IPS DF 4.7 (cell line): ENCODE measurements at regions not wholly inside any gene's neighbourhood (a gene's known extent, or its start where the extent isn't known, plus 50 kb on each side); places are given as distances from the start of the nearest gene placed in this dataset.
"Not testable (repeated sequence)": the region's sequence is repeated elsewhere in the genome, so short reads cannot be mapped to it uniquely, and the experiment has no call there.

Experiments used
- DNase-seq: peaks from one replicate; pipeline ENCODE4 v3.0.0-alpha.2; 2013; ENCODE audit warnings: low spot score; ENCODE audit errors: extremely low read depth

GRCh38 chr13:75178436-75178835, 303.5 kb downstream of the TBC1D4 start:
- DNase-seq, result no peak

GRCh38 chr13:75175575-75175974, 306.4 kb downstream of the TBC1D4 start:
- no peak for DNase-seq

- not testable (repeated sequence) for DNase-seq
These were observed 306.9 kb downstream of the TBC1D4 start for GRCh38 chr13:75175097-75175496.

- no peak for DNase-seq
These were observed 307.5 kb downstream of the TBC1D4 start for GRCh38 chr13:75174481-75174880.

DNA sequence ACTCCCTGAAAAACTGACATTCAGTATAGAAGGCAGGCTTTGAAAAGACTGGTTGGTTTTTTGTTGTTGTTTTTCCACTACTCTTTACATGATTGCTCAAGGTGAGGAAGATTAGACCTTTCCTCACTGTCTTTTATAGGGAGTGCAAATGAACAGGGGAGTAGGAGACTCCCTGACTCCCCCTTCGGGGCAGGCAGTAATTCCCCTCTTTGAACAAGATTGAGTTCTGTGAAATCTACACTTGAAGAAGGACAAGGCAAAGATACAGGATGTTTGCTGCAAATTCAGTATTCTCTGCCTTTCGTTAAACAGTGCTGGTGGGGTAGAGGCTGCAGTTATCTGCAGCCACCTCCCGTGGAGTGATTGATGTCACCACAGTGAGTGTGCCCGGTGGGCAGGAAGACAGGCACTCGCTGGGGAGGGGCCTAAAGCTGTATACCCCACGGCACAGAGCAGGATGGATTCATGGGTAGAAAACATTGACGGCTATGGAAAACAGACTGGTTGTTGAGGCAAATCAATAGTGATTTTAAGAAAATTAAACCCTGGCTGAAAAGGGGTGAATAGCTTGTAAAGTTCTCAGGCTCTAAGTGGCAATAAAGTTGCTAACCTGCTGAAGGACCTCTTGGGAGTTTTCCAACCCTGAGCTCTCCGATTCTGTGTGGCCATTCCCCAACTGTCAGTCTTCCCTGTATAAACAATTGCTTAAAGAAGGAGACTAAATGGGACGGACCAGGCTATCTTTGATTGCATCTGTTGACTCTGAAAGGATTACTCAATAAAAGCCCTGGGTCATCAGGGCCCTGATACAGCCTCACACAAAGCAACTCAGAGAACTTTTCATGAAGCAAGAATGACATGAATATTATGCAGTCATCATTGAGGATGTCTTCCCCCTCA, 308.3 kb downstream of the TBC1D4 start:
- no peak for DNase-seq

DNA sequence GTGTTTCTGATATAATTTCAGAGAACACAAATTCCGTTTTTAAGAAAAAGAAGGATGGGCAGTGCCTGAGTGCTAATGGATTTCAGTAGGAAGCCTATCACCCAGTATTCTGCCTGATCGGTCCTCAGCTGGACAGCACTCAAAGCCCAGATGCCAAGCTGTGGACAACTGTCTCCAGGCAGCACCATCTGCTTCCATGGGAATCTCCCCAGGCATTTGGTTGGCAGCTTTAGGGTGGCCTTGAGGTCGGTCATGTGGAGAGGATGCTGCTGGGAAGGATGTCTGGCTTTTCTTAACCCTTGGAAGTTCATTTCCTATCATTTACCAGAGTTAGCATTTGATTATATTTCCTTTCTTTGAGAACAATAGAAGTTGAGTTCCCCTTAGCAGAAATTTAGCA, 311.7 kb downstream of the TBC1D4 start:
- no peak for DNase-seq

DNA sequence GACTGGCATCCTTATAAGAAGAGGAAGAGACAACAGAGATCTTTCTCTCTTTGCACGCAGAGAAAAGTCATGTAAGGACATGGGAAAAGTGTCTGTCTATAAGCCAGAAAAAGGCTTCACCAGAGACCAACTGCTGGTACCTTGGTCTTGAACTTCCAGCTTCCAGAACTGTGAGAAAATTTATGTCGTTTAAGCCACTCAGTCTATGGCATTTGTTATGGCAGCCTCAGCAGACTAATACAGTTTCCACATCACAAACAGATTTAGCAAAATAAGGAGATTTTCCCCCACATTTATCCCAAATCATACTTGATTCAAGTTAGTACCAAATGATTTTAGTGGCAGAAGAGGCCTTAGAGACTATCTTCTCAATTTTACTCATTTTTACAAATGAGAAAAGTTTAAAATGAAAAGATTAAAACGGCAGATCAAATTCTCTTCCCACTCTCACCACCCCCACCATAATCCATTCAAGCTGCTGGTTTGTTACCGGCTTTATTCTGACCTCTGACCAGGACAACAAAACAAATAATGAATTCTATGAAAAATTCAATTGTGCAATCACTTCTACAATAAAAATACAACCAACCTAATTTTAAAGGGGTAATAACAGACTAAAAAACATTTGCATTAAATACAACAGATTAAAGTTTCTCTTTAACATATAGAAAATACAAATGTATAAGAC, 316.3 kb downstream of the TBC1D4 start:
- DNase-seq, result no peak

- DNase-seq, result no peak
These were observed 320.2 kb downstream of the TBC1D4 start for GRCh38 chr13:75161804-75162203.

- DNase-seq, result no peak
These were observed 321.0 kb downstream of the TBC1D4 start for GRCh38 chr13:75160984-75161383.

- DNase-seq, result no peak
These were observed 327.6 kb downstream of the TBC1D4 start for GRCh38 chr13:75154331-75154730.

GRCh38 chr13:75153834-75154233, 328.1 kb downstream of the TBC1D4 start:
- no peak for DNase-seq

- DNase-seq, result no peak
These were observed 328.6 kb downstream of the TBC1D4 start for GRCh38 chr13:75153386-75153785.

DNA sequence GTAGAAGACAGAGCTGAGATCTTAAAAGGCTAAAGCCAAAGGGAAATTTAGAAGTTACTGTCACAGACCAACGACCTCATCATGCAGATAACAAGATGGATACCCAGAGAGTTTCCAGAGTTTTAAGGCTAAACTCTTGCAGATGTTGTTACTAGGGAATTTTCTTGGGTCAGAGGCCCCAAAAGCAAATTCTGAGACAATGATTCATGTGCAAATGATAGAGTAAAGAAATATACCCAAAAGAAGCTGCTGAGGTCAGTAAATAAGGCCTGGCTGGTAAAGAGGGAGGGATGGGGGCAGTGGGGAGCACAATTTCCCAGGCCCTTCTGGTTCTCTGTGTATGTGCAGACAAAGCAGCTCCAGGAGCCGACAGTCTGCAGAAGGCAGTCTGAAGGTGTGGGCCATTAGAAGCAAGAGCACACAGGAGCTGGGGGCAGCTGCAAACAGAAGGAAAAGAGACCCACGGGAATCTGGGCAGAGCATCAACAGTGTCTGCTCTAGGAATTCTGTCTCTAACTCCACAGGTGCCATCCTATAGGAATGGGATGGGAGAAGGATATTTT, 330.8 kb downstream of the TBC1D4 start:
- DNase-seq, result no peak

DNA sequence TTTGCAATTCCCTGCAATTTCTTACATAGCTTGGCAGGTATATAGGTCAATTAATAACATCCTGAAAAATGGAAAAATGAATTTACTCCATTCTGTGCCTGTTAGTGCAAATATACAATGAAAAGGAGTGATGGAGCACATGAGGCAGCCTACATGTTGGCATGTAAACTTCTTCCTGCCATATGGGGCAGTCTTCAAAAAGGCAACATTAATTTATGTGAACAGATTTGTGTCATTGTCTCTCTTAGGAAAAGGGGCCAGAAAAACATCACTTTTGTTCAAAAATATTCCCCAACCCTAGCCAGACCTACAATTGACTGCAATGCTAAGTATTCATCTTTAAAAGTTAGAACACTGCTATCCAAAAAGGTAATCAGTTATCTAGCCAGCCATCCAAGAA, 332.2 kb downstream of the TBC1D4 start:
- no peak for DNase-seq

DNA sequence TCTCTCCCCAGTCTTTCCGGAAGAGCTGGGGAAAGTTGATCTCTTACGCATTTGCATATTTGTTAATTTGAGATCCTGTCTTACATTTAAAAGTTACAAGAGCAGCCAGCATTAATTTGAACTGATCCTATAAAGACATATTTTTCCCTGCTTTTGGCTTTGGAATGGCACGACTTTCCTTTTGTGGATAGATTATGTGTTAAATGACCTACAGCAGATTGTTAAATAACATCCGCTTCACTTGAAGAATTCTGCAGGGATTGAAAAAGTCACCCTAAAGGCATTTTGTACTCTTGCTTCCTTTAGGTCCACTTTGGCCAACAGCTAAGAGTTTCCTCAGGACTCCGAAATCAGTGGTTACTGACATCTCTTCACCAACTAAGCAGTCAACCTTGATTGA, 334.0 kb downstream of the TBC1D4 start:
- DNase-seq, result no peak

GRCh38 chr13:75146436-75146835, 335.5 kb downstream of the TBC1D4 start:
- no peak for DNase-seq

- no peak for DNase-seq
These were observed 336.0 kb downstream of the TBC1D4 start for GRCh38 chr13:75145927-75146326.

- DNase-seq, result no peak
These were observed 342.7 kb downstream of the TBC1D4 start for GRCh38 chr13:75139291-75139690.

- DNase-seq, result no peak
These were observed 343.9 kb downstream of the TBC1D4 start for GRCh38 chr13:75137911-75138571.

- no peak for DNase-seq
These were observed 345.8 kb downstream of the TBC1D4 start for GRCh38 chr13:75136151-75136550.

DNA sequence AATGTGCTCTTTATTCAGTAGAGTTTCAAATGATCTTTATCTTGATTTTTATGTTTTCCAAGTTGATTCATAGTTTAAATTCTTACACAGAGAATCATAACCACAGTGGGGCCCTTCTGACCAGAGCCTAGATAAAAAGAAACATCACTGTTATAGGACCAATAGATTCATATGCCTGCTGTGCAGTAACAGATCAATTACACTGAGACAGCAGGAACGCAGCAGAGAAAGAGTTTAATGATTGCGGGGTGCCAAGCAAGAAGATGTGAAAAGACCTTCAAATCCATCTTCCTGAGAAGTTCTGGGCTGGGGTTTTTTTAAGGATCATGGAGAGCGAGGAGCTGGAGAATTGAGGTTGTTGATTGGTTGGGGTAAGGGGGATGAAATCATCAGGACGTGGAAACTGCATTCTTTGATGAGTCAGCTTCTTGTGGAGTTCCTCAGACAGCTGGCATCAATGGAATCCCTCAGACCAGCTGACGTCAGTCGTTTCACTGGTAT, 346.6 kb downstream of the TBC1D4 start:
- DNase-seq, result no peak
